ACC112 (cell line): ENCODE measurements at regions not wholly inside any gene's neighbourhood (a gene's known extent, or its start where the extent isn't known, plus 50 kb on each side); places are given as distances from the start of the nearest gene placed in this dataset.

Source experiments
- H2AFZ ChIP-seq: fragments of 200-600 bp; sonication (generic); one replicate; pipeline ENCODE4 v1.6.0; 2017; ENCODE audit warnings: antibody characterized with exemption, low read length; ENCODE audit not compliant: unreplicated experiment
- H3K27ac ChIP-seq: fragments of 200-600 bp; sonication (generic); 2 replicates; pipeline ENCODE4 v1.5.1; 2014; ENCODE audit warnings: low read depth, mild to moderate bottlenecking, antibody characterized with exemption, low read length, moderate library complexity
- H3K27me3 ChIP-seq: fragments of 200-600 bp; sonication (generic); 2 replicates; pipeline ENCODE4 v1.6.1; 2014; ENCODE audit warnings: mild to moderate bottlenecking, antibody characterized with exemption, low read length, moderate library complexity, mixed read lengths; ENCODE audit not compliant: insufficient read depth
- H3K36me3 ChIP-seq: fragments of 200-600 bp; sonication (generic); 2 replicates; pipeline ENCODE4 v1.6.1; 2016; ENCODE audit warnings: mild to moderate bottlenecking, antibody characterized with exemption, low read length, moderate library complexity, mixed read lengths; ENCODE audit not compliant: insufficient read depth
- H3K4me1 ChIP-seq: fragments of 200-600 bp; sonication (generic); one replicate; pipeline ENCODE4 v1.6.1; 2016; ENCODE audit warnings: low read length, mixed read lengths; ENCODE audit not compliant: insufficient read depth, unreplicated experiment, control insufficient read depth
- H3K4me3 ChIP-seq: fragments of 200-600 bp; sonication (generic); 2 replicates; pipeline ENCODE4 v1.5.1; 2014; ENCODE audit warnings: mild to moderate bottlenecking, low read depth, low read length
- H3K79me2 ChIP-seq: fragments of 200-600 bp; sonication (generic); one replicate; pipeline ENCODE4 v1.6.0; 2016; ENCODE audit warnings: low read length; ENCODE audit not compliant: control insufficient read depth, unreplicated experiment, insufficient read depth

GRCh38 chr6:15129887-15130286 lies 116.0 kb upstream of the JARID2 start:
- no peak overlapping the region for H3K27ac ChIP-seq
- no peaks in the 10 kb centered on the region for H3K27me3 ChIP-seq
- peaks cover 13% of the 10 kb centered on the region for H3K4me1 ChIP-seq
- no peak overlapping the region for H3K4me3 ChIP-seq
- no peaks in the 10 kb centered on the region for H3K36me3 ChIP-seq
- H2AFZ ChIP-seq = peak overlapping the region; percentile 12
- H3K79me2 ChIP-seq = no peaks in the 10 kb centered on the region

DNA sequence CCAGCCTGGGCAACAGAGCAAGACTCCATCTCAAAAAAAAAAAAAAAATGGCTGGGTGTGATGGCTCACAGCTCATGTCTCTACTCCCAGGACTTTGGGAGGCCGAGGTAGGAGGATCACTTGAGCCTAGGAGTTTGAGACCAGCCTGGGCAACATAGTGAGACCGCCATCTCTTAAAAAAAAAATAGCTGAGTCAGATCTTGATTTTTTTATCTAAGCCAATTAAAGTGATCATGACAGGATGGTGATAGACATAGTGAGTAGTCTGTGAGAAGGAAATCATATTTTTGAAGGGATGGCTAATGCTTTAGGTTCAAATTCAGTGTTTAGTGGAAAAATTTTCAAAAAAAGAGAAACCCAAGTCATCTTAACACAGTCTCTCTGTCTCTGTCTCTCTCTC lies 114.6 kb upstream of the JARID2 start:
- no peaks in the 10 kb centered on the region for H3K36me3 ChIP-seq
- H3K4me3 ChIP-seq = no peak overlapping the region
- H3K4me1 ChIP-seq = peaks cover 13% of the 10 kb centered on the region
- no peaks in the 10 kb centered on the region for H3K79me2 ChIP-seq
- no peak overlapping the region for H2AFZ ChIP-seq
- no peaks in the 10 kb centered on the region for H3K27me3 ChIP-seq
- H3K27ac ChIP-seq = no peak overlapping the region

- no peak overlapping the region for H2AFZ ChIP-seq
- peaks cover 13% of the 10 kb centered on the region for H3K4me1 ChIP-seq
- no peaks in the 10 kb centered on the region for H3K27me3 ChIP-seq
- H3K27ac ChIP-seq = no peak overlapping the region
- H3K4me3 ChIP-seq = no peak overlapping the region
- H3K79me2 ChIP-seq = no peaks in the 10 kb centered on the region
- H3K36me3 ChIP-seq = no peaks in the 10 kb centered on the region
These were observed 114.2 kb upstream of the JARID2 start for GRCh38 chr6:15131651-15132061.

DNA sequence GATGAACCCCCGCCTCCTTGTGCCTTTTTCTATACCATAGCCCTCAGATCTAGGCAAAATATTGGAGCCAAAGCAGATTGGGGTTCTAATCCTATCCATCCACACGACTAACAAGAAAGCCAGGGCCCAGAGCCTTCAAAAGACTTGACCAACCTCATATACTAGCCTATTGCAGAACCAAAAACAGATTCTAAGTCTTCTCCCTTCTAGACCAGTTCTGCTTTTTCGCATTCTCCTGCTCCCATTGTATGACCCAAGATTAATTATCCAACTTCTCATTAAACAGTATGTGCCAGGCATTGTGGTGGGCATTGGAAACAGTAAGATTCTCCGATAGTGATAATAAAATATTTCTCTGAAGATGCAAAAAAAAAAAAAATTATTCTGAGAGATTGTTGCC lies 113.7 kb upstream of the JARID2 start:
- H3K79me2 ChIP-seq = no peaks in the 10 kb centered on the region
- no peak overlapping the region for H2AFZ ChIP-seq
- no peaks in the 10 kb centered on the region for H3K36me3 ChIP-seq
- H3K27me3 ChIP-seq = no peaks in the 10 kb centered on the region
- H3K4me1 ChIP-seq = peaks cover 13% of the 10 kb centered on the region
- H3K27ac ChIP-seq = peak overlapping the region; percentile 80
- H3K4me3 ChIP-seq = no peak overlapping the region

- H3K27ac ChIP-seq = peak overlapping the region; percentile 80
- no peaks in the 10 kb centered on the region for H3K79me2 ChIP-seq
- peak overlapping the region; percentile 45 for H2AFZ ChIP-seq
- no peaks in the 10 kb centered on the region for H3K36me3 ChIP-seq
- H3K4me1 ChIP-seq = peaks cover 13% of the 10 kb centered on the region
- H3K4me3 ChIP-seq = peak overlapping the region; percentile 30
- no peaks in the 10 kb centered on the region for H3K27me3 ChIP-seq
These were observed 112.8 kb upstream of the JARID2 start for GRCh38 chr6:15132854-15133670.

DNA sequence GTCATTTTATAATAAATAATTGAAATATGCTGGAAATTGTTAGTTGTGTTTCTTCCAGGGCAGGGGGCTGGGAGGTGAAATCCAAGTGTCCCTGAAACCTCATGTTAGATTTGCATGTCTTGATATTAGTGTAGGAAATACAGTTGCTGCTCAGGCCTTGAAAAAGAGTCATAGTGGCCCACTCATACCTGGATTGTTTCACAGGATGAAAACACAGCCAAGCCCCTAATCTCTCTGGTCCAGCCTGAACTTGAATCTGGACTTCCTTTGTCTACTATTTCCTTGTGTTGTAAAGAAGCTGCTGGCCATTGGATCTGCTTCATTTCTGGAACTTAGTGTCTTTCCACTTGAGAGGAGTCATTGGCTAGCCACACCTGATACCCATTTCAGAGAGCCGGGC lies 108.8 kb upstream of the JARID2 start:
- Histone ChIP-seq H3K79me2 (no peaks in the 10 kb centered on the region), H3K4me1 (peaks cover 13% of the 10 kb centered on the region), H3K4me3 (no peak overlapping the region), H2AFZ (no peak overlapping the region), H3K36me3 (no peaks in the 10 kb centered on the region), H3K27me3 (no peaks in the 10 kb centered on the region), H3K27ac (no peak overlapping the region)

- Histone ChIP-seq H3K4me3 (no peak overlapping the region), H3K36me3 (no peaks in the 10 kb centered on the region), H3K27ac (no peak overlapping the region), H3K79me2 (no peaks in the 10 kb centered on the region), H2AFZ (no peak overlapping the region), H3K4me1 (peaks cover 3% of the 10 kb centered on the region), H3K27me3 (no peaks in the 10 kb centered on the region)
These were observed 102.8 kb upstream of the JARID2 start for GRCh38 chr6:15143086-15143485.

GRCh38 chr6:15143540-15143939 lies 102.3 kb upstream of the JARID2 start:
- H3K4me1 ChIP-seq = peaks cover 6% of the 10 kb centered on the region
- H3K4me3 ChIP-seq = no peak overlapping the region
- H3K79me2 ChIP-seq = no peaks in the 10 kb centered on the region
- H3K36me3 ChIP-seq = no peaks in the 10 kb centered on the region
- no peak overlapping the region for H2AFZ ChIP-seq
- H3K27ac ChIP-seq = no peak overlapping the region
- H3K27me3 ChIP-seq = no peaks in the 10 kb centered on the region

DNA sequence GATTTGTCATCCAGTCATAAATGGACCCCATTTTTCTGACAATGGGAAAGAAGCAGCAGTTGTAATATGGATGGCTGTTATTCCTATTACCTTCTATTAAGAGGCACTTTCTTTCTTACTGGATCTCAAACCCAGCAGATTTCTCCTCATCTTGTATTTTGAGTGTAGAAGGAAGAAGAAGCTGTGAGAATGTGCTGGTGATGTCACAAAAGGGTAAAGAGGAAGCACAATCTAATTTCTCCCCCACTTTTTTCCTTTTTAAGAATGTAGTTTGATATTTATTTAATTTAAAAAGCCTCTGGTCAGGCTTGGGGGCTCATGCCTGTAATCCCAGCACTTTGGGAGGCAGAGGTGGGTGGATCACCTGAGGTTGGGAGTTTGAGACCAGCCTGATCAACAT lies 100.0 kb upstream of the JARID2 start:
- H3K4me1 ChIP-seq = peaks cover 10% of the 10 kb centered on the region
- H3K27ac ChIP-seq = no peak overlapping the region
- no peak overlapping the region for H3K4me3 ChIP-seq
- no peaks in the 10 kb centered on the region for H3K79me2 ChIP-seq
- H3K36me3 ChIP-seq = no peaks in the 10 kb centered on the region
- no peak overlapping the region for H2AFZ ChIP-seq
- no peaks in the 10 kb centered on the region for H3K27me3 ChIP-seq

GRCh38 chr6:15147827-15148226 lies 98.0 kb upstream of the JARID2 start:
- Histone ChIP-seq H3K27me3 (no peaks in the 10 kb centered on the region), H3K36me3 (no peaks in the 10 kb centered on the region), H3K4me3 (no peak overlapping the region), H3K27ac (peak overlapping the region; percentile 19; the same call in 1 of the 2 replicates), H3K4me1 (peaks cover 10% of the 10 kb centered on the region), H2AFZ (no peak overlapping the region), H3K79me2 (no peaks in the 10 kb centered on the region)

GRCh38 chr6:15148356-15148946 lies 97.4 kb upstream of the JARID2 start:
- H3K27ac ChIP-seq = peak overlapping the region; percentile 19; the same call in 1 of the 2 replicates
- H3K27me3 ChIP-seq = no peaks in the 10 kb centered on the region
- no peak overlapping the region for H2AFZ ChIP-seq
- no peaks in the 10 kb centered on the region for H3K79me2 ChIP-seq
- peaks cover 10% of the 10 kb centered on the region for H3K4me1 ChIP-seq
- no peaks in the 10 kb centered on the region for H3K36me3 ChIP-seq
- no peak overlapping the region for H3K4me3 ChIP-seq
